Fibroblast of lung (primary cell): ENCODE measurements at regions not wholly inside any gene's neighbourhood (a gene's known extent, or its start where the extent isn't known, plus 50 kb on each side); places are given as distances from the start of the nearest gene placed in this dataset.

Experiments used
- EZH2 ChIP-seq: IDR thresholded peaks from 2 replicates; pipeline ENCODE4 v1.5.1; 2012; ENCODE audit warnings: low read length, control low read depth, mild to moderate bottlenecking; ENCODE audit errors: missing control alignments
- TF ChIP-seq, protein P1 (sequence below), 2 donors: IDR thresholded peaks in 1 of 2; conservative IDR thresholded peaks in 1 of 2; 1 replicate in 1 of 2; 2 replicates in 1 of 2; pipeline ENCODE4 v1.5.1; 2011 to 2012; ENCODE audit warnings: low read length in 2 of 2, control low read depth in 1 of 2, inconsistent platforms in 1 of 2, low read depth in 1 of 2, mild to moderate bottlenecking in 1 of 2

DNA sequence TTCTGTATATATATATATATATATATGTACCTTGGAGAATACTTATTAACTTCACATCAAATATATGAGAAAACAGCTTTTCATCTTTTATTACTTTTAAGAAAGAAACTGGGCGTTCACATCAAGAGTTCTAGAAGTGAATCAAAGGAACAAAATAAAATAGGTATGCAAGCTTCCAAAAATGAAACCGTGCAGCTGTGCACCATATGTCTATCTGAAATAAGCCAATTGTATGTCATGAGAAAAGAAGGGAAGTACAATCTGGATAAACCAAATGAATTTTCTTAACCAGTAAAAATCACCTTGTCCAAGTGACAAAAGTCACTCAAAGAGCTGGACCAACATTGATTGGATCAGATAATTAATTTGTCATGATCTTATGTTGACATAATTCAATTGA, 405.4 kb upstream of the TECRL start:
- TF ChIP-seq, protein P1, sequence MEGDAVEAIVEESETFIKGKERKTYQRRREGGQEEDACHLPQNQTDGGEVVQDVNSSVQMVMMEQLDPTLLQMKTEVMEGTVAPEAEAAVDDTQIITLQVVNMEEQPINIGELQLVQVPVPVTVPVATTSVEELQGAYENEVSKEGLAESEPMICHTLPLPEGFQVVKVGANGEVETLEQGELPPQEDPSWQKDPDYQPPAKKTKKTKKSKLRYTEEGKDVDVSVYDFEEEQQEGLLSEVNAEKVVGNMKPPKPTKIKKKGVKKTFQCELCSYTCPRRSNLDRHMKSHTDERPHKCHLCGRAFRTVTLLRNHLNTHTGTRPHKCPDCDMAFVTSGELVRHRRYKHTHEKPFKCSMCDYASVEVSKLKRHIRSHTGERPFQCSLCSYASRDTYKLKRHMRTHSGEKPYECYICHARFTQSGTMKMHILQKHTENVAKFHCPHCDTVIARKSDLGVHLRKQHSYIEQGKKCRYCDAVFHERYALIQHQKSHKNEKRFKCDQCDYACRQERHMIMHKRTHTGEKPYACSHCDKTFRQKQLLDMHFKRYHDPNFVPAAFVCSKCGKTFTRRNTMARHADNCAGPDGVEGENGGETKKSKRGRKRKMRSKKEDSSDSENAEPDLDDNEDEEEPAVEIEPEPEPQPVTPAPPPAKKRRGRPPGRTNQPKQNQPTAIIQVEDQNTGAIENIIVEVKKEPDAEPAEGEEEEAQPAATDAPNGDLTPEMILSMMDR (conservative IDR thresholded peaks at IDR 0.05 in 1 of 2, IDR thresholded peaks at IDR 0.05 in 1 of 2; ENCODE audit: low read depth in 1 of 2, low read length in 2 of 2) = no peak
- TF ChIP-seq EZH2 = no peak
